ENCODE measurements at regions not wholly inside any gene's neighbourhood (a gene's known extent, or its start where the extent isn't known, plus 50 kb on each side); places are given as distances from the start of the nearest gene placed in this dataset.

DNA sequence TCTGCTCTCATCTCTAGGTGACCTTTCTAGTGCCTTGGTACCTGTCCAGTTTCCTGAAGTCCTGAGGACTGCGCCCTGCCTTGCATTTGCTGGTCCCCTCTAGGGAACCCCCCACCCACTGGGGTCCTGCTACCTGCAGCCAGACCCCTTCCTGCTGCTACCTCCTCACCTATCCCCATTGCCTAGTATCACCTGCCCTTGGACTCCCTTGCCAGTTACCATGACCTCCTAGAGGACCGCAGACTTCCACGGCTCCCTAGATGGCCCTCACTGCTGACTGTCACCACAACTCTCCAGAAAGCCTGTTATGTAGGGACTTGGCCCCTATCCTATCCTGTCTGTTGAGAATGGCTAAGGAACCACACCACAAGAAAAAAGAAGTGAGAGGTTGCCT lies 166.6 kb downstream of the EFNB1 start:
- TF ChIP-seq RFX5 (IDR thresholded peaks at IDR 0.05; ENCODE audit: low read depth, low read length) (no peak), MXI1 (IDR thresholded peaks at IDR 0.05; ENCODE audit: borderline replicate concordance, low read depth, low read length) (no peak), POLR2A (IDR thresholded peaks at IDR 0.05; ENCODE audit: low read depth, low read length) (no peak), CEBPB (IDR thresholded peaks at IDR 0.05; ENCODE audit: low read depth, low read length) (no peak), MAFK (IDR thresholded peaks at IDR 0.05; ENCODE audit: low read depth, low read length) (no peak), RAD21 (IDR thresholded peaks at IDR 0.05; ENCODE audit: low read length) (no peak), CHD1 (IDR thresholded peaks at IDR 0.05; ENCODE audit: low read depth, low read length) (no peak), FOS (IDR thresholded peaks at IDR 0.05; ENCODE audit: low read depth, low read length) (no peak), BHLHE40 (IDR thresholded peaks at IDR 0.05; ENCODE audit: low read depth, low read length) (no peak), SMC3 (IDR thresholded peaks at IDR 0.05; ENCODE audit: low read depth, low read length) (no peak), NFE2L2 (IDR thresholded peaks at IDR 0.05; ENCODE audit: low read depth, low read length) (no peak)
- TF ChIP-seq, protein P1, sequence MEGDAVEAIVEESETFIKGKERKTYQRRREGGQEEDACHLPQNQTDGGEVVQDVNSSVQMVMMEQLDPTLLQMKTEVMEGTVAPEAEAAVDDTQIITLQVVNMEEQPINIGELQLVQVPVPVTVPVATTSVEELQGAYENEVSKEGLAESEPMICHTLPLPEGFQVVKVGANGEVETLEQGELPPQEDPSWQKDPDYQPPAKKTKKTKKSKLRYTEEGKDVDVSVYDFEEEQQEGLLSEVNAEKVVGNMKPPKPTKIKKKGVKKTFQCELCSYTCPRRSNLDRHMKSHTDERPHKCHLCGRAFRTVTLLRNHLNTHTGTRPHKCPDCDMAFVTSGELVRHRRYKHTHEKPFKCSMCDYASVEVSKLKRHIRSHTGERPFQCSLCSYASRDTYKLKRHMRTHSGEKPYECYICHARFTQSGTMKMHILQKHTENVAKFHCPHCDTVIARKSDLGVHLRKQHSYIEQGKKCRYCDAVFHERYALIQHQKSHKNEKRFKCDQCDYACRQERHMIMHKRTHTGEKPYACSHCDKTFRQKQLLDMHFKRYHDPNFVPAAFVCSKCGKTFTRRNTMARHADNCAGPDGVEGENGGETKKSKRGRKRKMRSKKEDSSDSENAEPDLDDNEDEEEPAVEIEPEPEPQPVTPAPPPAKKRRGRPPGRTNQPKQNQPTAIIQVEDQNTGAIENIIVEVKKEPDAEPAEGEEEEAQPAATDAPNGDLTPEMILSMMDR (conservative IDR thresholded peaks at IDR 0.05; ENCODE audit: low read depth, low read length): no peak
- TF ChIP-seq, protein P2, sequence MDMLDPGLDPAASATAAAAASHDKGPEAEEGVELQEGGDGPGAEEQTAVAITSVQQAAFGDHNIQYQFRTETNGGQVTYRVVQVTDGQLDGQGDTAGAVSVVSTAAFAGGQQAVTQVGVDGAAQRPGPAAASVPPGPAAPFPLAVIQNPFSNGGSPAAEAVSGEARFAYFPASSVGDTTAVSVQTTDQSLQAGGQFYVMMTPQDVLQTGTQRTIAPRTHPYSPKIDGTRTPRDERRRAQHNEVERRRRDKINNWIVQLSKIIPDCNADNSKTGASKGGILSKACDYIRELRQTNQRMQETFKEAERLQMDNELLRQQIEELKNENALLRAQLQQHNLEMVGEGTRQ (IDR thresholded peaks at IDR 0.05; ENCODE audit: low read depth, low read length): no peak
- TF ChIP-seq, protein P3, sequence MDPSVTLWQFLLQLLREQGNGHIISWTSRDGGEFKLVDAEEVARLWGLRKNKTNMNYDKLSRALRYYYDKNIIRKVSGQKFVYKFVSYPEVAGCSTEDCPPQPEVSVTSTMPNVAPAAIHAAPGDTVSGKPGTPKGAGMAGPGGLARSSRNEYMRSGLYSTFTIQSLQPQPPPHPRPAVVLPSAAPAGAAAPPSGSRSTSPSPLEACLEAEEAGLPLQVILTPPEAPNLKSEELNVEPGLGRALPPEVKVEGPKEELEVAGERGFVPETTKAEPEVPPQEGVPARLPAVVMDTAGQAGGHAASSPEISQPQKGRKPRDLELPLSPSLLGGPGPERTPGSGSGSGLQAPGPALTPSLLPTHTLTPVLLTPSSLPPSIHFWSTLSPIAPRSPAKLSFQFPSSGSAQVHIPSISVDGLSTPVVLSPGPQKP (IDR thresholded peaks at IDR 0.05; ENCODE audit: borderline replicate concordance, low read depth, low read length): no peak

All from IMR-90 (cell line).